Fibroblast of skin of right quadriceps (primary cell): ENCODE measurements at regions not wholly inside any gene's neighbourhood (a gene's known extent, or its start where the extent isn't known, plus 50 kb on each side); places are given as distances from the start of the nearest gene placed in this dataset.
"Not testable (repeated sequence)": the region's sequence is repeated elsewhere in the genome, so short reads cannot be mapped to it uniquely, and the experiment has no call there.

Experiments used
- DNase-seq: peaks from one replicate; pipeline ENCODE4 v3.0.0-alpha.2; 2013

DNA sequence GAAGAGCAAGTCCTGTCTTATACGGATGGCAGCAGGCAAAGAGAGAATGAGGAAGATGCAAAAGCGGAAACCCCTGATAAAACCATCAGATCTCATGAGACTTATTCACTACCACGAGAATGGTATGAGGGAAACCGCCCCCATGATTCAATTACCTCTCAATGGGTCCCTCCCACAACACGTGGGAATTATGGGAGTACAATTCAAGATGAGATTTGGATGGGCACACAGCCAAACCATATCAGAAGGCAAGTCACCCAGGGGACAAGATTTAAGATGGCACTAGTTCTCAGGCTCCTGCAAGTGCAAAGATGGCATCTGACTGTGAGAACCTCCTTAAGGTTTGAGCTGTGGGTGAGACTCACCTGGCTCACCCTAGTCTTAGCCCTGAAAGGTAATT is 984.3 kb downstream of the AACS start:
- DNase-seq = not testable (repeated sequence)

- DNase-seq = no peak
These were observed 986.4 kb downstream of the AACS start for GRCh38 chr12:126051611-126052107.

DNA sequence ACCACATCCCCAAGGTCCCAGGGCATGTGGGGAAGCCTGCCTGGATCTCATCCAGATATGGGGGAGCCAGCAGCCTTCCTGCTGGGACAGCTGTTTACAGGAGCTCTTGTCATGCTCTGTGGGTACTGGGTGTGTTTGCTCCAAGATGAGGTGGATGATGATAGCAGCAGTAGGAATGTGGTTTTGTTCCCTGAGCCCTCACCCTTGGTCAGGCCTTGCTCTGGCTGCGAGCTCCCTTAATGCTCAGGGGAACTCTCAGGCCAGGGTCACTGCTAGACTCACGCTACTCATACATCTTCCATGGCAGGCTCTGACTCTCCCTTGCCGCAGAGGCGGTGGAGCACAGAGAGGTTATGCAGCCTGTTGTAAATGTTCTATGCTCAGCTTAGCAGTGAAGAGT is 990.3 kb downstream of the AACS start:
- no peak for DNase-seq

DNA sequence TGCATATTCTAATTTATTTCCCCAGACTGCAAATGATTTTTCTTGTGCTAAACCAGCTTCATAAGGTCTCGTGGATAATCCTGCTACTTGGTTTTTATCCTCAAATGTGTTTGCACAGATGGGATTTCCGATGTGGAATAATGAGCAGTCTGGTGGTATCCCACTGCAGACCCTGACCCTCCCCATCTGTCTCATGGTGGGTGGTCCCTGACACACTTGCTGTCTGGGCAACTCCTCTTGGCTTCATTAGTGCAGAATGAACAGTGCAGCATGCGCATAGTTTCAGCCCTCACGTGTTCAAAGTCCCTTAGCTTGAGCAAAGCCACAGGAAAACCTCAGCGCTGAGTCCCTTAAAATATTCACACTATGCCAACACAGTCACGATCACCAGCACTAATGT is 996.5 kb downstream of the AACS start:
- DNase-seq = no peak

DNA sequence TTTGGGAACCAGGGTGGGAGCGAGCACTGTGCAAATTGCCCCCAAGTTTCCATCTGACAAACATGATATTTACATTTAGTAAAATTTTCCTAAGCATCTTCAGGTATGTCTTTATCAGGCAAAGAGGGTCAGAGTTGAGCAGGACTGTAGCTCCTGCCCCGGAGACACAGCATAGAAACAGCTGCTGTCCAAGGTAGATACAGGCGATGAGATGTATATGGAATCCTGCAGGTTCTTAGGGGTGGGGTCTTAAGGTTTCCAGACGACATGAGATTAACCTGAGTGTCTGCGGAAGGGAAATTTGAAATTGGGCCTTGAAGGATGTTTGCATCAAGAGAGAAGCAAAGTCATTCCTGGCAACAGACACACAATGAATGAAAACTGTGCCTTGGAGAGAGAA is 998.8 kb downstream of the AACS start:
- DNase-seq = no peak

DNA sequence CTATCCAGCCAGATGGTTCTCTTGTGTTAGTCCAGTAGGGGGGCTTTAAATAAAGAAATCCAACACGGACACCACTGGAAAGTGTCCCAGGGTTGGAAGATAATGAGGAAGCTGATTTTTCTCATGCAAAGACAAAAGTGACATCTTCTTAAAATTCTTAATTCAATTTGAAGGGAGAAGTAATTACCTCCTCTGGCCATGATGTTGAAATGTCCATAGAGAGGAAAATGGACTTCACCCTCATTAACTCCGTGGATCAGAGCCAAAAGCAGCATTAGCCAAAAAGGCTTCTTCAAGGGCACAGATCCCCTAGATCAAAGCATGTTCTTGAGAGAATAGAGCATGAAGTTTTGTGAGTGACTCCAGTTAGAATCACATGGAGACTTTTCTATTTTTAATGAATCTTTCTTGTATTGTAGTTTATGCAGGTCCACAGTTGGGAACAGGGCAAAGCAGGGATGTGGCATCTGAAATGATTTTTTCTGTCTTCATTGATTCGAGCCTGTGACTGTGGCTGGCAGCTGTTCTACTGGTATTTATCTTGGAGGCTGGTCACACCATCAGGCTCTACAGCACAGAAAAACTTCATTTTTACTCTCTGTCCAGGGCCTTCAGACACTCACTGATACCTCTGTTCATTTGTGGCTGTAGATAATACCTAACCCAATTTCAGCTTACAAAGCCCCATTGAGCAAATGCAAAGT is 1002.5 kb downstream of the AACS start:
- DNase-seq = no peak

GRCh38 chr12:126069549-126070165 is 1004.4 kb downstream of the AACS start:
- peak; percentile 17 for DNase-seq

GRCh38 chr12:126076515-126076914 is 1011.3 kb downstream of the AACS start:
- no peak for DNase-seq

- no peak for DNase-seq
These were observed 1018.7 kb downstream of the AACS start for GRCh38 chr12:126083926-126084325.

- DNase-seq = no peak
These were observed 1019.2 kb downstream of the AACS start for GRCh38 chr12:126084480-126084879.

GRCh38 chr12:126086242-126086641 is 1021.0 kb downstream of the AACS start:
- no peak for DNase-seq

DNA sequence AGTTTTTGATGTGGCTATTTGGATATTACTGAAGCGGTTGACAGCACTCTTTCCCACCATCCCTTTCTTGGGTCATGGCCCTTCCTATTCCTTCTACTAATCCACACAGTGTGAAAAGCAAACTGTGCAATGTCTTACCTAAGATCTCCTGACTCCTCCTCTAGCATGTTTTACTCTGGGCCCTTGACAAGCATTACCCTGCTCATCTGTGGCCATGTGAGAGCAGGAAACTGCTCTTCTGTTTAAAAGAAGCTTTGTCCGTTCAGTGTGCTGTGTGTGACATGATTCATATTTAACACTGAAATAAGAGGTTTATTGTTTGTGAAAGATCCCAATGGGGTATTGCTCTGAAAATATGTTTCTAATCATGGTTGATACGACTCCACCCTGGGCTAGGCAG is 1022.5 kb downstream of the AACS start:
- no peak for DNase-seq

- no peak for DNase-seq
These were observed 1028.7 kb downstream of the AACS start for GRCh38 chr12:126093908-126094307.

- DNase-seq = no peak
These were observed 1030.7 kb downstream of the AACS start for GRCh38 chr12:126095748-126096510.

GRCh38 chr12:126106706-126107105 is 1041.5 kb downstream of the AACS start:
- no peak for DNase-seq

- no peak for DNase-seq
These were observed 1042.4 kb downstream of the AACS start for GRCh38 chr12:126107659-126108058.

GRCh38 chr12:126108247-126108646 is 1043.0 kb downstream of the AACS start:
- DNase-seq = no peak

DNA sequence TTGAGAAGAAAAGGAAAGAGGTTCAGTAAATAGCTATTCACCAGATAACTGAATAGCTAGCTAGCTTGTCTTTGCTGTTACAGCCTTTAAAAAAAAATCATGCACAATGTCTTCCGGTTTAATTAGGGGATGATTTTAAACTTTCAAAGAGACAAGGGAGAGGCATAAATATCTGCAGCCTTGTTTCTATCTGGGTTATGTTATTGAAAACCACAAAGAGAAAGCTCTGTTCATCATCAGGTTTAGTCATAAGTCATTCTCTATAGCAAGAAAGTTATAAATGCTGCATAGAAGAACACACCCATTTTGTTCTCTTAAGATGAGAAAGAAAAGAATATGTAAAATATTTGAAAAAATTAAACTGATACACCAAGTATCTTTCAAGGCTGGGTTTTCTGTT is 1046.9 kb downstream of the AACS start:
- no peak for DNase-seq

DNA sequence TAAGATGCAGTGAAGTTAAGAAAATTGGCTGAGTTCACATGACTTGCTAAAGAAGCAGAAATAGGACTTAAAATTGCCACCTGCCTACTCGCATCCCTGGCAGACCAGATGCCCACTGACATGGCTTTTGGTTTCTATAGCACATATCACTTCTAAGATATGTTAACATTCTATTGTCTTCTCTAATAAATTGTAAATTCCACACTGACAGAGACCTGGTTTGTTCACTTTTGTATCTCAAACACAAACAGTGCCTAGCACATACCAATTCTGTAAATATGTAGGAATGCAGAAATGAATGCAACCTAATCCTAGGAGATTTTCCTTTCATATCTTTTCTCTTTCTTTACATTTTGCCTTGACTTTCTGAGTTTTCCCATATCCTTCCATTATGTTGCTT is 1047.6 kb downstream of the AACS start:
- DNase-seq = no peak

DNA sequence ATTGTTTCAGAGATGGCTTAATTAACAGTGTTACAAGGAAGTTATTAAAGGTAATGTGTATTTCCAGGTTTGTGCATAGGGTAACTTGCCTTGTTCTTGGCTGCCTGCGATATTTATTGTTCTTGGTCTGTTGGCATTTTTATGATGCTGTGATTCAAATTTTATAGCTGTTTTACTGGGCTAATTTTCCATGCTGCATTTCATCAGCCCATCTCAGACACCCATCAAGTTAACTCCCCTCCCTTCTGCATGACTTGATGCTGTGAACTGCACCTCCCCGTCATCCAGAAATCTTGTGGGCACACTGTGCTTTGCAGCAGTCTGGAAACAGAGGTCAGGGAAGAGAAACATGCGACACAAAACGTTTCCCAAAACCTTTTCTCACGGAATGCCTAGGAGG is 1049.2 kb downstream of the AACS start:
- DNase-seq = no peak

GRCh38 chr12:126117502-126117901 is 1052.3 kb downstream of the AACS start:
- DNase-seq = no peak

DNA sequence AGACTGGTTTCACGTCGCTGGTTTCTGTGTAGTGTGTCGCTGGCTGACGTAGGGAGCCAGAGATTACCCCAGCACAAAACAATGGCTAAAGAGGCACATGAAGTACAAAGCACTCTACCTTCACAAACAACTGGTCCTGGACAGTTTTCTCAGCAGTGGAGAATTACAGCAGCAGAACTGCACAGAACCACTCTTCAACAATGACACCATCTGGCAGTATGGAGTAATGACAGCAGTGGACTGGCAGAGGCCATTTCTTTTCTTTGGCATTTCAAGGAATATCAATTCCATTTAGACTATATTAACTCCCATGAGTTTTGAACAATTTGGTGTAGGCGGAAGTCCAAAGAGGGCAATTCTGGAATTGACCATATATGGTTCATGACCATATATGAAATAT is 1074.1 kb downstream of the AACS start:
- no peak for DNase-seq

DNA sequence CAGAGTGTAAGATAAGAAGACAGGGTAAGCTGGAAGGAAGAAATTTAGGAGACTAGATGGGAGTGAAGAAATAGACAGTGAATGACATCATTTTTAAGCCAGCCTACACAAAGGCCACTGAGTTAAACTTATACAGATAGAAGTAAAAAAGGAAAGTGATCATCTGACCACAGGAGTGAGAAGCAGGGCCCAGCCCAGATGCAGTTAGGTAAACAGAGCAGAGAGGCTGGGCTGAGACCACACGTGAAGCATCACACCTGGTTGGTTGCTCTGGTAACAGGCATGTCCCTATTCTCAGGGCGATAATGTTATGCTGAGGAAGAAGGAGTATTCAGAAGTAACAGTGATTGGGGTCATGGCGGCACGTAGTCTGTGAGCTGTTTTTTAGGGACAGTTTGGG is 1079.4 kb downstream of the AACS start:
- no peak for DNase-seq

DNA sequence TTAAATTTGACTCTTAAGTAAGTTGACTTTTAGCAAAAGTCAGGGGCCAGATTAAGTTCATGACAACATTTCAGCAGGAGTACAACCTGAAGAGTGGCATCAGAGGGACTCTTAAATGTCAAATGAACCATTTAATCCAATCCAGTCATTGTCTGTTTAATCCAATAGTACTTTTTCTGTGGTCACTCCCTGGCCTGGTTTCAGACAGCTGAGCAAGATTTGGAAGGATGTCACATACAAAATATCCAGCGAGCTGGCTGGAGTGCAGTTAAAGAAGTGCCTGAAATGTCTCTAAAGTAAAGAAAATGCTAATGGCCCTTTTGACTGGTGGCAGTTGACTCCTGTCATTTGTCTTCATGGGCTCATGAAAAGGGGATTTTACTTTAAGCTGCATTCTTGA is 1082.1 kb downstream of the AACS start:
- no peak for DNase-seq
